GM12873 (cell line): ENCODE measurements at regions not wholly inside any gene's neighbourhood (a gene's known extent, or its start where the extent isn't known, plus 50 kb on each side); places are given as distances from the start of the nearest gene placed in this dataset.

Source experiments
- CTCF ChIP-seq: IDR thresholded peaks from 2 replicates; pipeline ENCODE4 v1.5.1; 2012; ENCODE audit warnings: low read depth, mild to moderate bottlenecking, moderate library complexity, low read length, control low read depth; ENCODE audit not compliant: insufficient read depth; ENCODE audit errors: missing control alignments

DNA sequence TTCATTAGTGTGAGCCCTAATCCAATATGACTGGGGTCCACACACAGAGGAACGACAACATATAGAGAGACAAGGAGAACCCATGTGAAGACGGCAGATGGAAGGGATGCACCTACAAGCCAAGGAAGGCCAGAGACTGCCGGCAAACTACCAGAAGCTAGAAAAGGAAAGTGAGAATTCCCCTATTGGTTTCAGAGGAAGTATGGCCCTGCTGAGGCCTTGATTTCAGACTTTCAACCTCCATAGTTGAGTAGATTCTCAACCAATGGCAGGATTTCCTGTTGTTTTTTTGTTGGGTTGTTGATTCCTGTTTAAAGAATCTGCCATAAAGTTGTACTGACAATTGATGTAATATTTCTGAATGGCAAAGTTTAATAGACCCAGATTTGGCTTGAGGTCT lies 241.5 kb downstream of the SATB2 start:
- TF ChIP-seq CTCF, result no peak

DNA sequence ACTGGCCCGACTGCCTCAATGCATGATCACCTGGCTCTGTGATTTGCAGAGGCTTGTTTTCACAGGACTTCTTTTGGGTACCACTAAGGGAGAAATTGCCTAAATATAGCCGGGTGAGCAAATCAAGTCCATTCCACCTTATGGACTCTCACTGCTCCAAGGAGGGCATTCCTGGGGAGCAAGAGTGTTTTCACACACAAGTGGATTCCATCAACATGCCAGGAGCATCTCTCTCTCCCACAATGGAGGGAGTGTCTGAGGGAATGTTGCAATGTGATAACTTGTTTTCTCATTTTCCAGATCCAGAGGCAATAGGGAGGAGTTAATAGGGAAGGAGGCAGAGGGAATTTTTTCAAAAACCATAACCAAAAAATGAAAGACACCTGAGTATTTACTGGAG lies 250.7 kb downstream of the SATB2 start:
- TF ChIP-seq CTCF, result no peak

DNA sequence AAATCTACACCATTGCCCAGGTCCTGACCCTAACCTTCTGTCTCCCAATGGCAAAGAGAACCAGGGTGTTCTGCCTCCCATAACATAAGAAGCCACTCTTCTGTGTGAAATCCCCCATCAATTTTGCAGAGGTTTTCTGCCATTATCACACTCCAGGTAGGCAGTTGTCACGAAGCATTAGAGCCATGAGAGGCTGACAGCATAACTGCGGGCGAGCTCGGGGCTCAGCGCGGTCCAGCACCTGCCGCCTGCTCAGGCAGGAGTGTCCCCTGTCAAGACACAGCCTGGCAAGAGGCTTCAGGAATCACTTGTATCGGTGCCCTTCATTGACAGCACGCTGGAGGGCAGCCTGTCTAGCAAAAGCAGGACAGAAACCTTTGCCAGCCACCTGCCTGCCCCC lies 251.2 kb downstream of the SATB2 start:
- no peak for TF ChIP-seq CTCF

DNA sequence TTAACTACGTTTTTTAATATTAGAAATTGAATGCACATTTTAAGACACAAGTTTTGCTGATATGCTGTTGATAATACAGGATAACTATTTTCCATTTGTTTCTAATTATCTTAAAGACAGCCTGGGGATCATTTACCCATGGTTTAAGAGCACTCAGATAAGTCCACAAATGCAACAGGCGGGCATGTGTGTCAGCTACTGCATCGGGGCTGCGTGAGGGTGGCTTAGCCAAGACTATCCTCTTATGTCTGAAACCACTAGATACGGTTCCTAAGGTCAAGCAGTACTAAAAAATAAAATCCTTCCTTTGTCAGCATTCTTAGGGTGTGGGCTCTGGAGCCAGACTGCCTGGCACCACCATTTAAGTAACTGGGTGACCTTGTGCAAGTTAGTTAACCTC lies 254.8 kb downstream of the SATB2 start:
- no peak for TF ChIP-seq CTCF

GRCh38 chr2:199201539-199201938 lies 256.2 kb downstream of the SATB2 start:
- no peak for TF ChIP-seq CTCF

DNA sequence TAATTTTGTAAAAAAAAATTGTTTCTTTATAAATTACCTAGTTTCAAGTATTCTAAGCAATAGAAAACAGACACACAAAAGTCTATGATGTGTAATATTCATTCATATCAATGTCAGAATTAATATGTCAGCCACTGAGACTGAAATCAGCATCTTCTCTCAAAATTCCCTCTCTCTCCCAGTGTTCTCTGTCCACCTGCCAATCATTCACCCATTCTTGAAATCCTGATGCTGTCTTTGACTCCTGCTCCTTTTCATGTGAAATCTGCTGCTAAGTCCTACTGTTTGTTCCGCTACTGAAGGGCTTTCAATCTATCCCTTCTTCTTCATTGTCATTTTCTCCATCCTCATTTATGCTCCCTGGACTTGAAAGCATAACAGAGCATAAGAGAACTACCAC lies 257.9 kb downstream of the SATB2 start:
- TF ChIP-seq CTCF, result no peak

DNA sequence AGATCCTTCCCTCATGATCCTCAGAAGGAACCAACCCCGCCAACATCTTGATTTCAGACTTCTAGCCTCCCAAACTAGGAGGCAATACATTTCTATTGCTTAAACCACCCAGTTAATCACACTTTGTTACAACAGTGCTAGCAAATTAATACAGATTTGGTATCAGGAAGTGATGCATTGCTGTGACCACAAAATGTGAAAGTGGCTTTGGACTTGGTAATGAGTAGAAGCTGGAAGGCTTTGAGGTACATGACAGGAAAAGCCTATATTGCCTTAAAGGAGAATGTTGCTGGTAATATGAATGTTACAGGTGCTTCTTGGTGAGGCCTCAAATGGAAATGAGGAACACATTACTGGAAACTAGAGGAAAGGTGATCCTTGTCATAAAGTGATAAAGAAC lies 260.3 kb downstream of the SATB2 start:
- TF ChIP-seq CTCF, result no peak

GRCh38 chr2:199196686-199197085 lies 261.1 kb downstream of the SATB2 start:
- TF ChIP-seq CTCF, result no peak
